ENCODE measurements at regions not wholly inside any gene's neighbourhood (a gene's known extent, or its start where the extent isn't known, plus 50 kb on each side); places are given as distances from the start of the nearest gene placed in this dataset.

GRCh38 chr4:125116431-125116830, 198.3 kb upstream of the FAT4 start:
- TF ChIP-seq CTCF (IDR thresholded peaks at IDR 0.05): no peak
- H3K4me3 ChIP-seq: no peak overlapping the region
- DNase-seq (ENCODE audit: low spot score): no peak
- no peak overlapping the region for H3K27ac ChIP-seq

GRCh38 chr4:125115941-125116340, 198.8 kb upstream of the FAT4 start:
- no peak overlapping the region for H3K4me3 ChIP-seq
- DNase-seq (ENCODE audit: low spot score): no peak
- no peak overlapping the region for H3K27ac ChIP-seq
- TF ChIP-seq CTCF (IDR thresholded peaks at IDR 0.05): no peak

DNA sequence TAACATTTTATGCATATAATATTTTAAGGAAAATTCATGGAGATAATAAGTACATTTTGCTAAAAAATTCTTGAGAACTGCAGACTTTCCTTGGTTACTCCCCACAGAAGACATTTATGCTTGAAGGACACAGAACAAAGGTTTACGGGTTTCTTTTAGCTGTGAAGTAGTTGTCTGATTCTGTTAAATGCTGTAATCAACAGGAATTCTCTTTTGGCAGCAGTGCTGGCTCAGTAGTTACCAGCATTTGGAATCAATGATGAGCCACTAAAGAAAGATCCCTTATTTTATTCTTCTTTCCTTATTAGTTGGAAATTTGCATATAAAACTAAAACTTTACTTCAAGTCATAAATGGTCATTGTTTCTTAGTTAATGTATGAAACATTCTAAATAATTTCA, 199.3 kb upstream of the FAT4 start:
- DNase-seq (ENCODE audit: low spot score): no peak
- no peak for TF ChIP-seq CTCF (IDR thresholded peaks at IDR 0.05)
- no peak overlapping the region for H3K27ac ChIP-seq
- no peak overlapping the region for H3K4me3 ChIP-seq

GRCh38 chr4:125112536-125112935, 202.2 kb upstream of the FAT4 start:
- DNase-seq (ENCODE audit: low spot score): no peak
- no peak for TF ChIP-seq CTCF (IDR thresholded peaks at IDR 0.05)
- H3K27ac ChIP-seq: no peak overlapping the region
- H3K4me3 ChIP-seq: no peak overlapping the region

GRCh38 chr4:125111323-125111722, 203.4 kb upstream of the FAT4 start:
- no peak overlapping the region for H3K27ac ChIP-seq
- TF ChIP-seq CTCF (IDR thresholded peaks at IDR 0.05): no peak
- DNase-seq (ENCODE audit: low spot score): no peak
- no peak overlapping the region for H3K4me3 ChIP-seq

DNA sequence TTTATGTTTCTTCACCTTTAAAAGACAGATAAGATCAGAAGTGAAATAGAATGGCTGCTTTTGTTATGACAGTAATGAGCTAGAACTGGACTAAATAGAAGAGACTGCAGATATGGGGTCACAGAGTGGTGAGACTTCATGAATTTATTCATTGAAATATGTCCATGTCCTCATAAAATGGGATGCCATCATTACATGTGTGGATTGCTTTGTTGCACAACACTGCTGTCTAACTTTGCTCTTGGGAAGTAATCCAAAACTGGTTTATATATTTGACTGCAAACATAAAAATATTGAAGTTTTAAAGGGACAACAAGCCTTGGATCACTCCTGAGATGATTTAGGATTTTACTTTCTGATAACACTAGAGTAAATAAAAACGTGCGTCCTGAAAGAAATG, 209.2 kb upstream of the FAT4 start:
- Histone ChIP-seq H3K4me3 (no peak overlapping the region), H3K27ac (no peak overlapping the region)
- TF ChIP-seq CTCF (IDR thresholded peaks at IDR 0.05): no peak
- no peak for DNase-seq (ENCODE audit: low spot score)

- no peak for TF ChIP-seq CTCF (IDR thresholded peaks at IDR 0.05)
- Histone ChIP-seq H3K27ac (no peak overlapping the region), H3K4me3 (no peak overlapping the region)
- no peak for DNase-seq (ENCODE audit: low spot score)
Measured at GRCh38 chr4:125104616-125105015, 210.1 kb upstream of the FAT4 start.
